NCI-H69 (cell line): ENCODE measurements at regions not wholly inside any gene's neighbourhood (a gene's known extent, or its start where the extent isn't known, plus 50 kb on each side); places are given as distances from the start of the nearest gene placed in this dataset.

Experiments
- DNase-seq: peaks from one replicate; lab custom pipeline; 2025; lab: John Stamatoyannopoulos, UW

- no peak for DNase-seq
These were observed 98.7 kb upstream of the SLC4A4 start for GRCh38 chr4:71240094-71240493.

GRCh38 chr4:71241501-71242288, 97.1 kb upstream of the SLC4A4 start:
- DNase-seq: peak; percentile 2

- DNase-seq: no peak
These were observed 95.6 kb upstream of the SLC4A4 start for GRCh38 chr4:71243091-71243833.

- no peak for DNase-seq
These were observed 91.1 kb upstream of the SLC4A4 start for GRCh38 chr4:71247706-71248105.

GRCh38 chr4:71251261-71251660, 87.6 kb upstream of the SLC4A4 start:
- no peak for DNase-seq

GRCh38 chr4:71253545-71253944, 85.3 kb upstream of the SLC4A4 start:
- DNase-seq: no peak

GRCh38 chr4:71254451-71255012, 84.3 kb upstream of the SLC4A4 start:
- no peak for DNase-seq

GRCh38 chr4:71255976-71256375, 82.8 kb upstream of the SLC4A4 start:
- DNase-seq: no peak

- no peak for DNase-seq
These were observed 81.1 kb upstream of the SLC4A4 start for GRCh38 chr4:71257761-71258160.

GRCh38 chr4:71258323-71258722, 80.5 kb upstream of the SLC4A4 start:
- DNase-seq: no peak

- no peak for DNase-seq
These were observed 79.5 kb upstream of the SLC4A4 start for GRCh38 chr4:71259280-71259679.

GRCh38 chr4:71259911-71260331, 78.9 kb upstream of the SLC4A4 start:
- no peak for DNase-seq

GRCh38 chr4:71260544-71260943, 78.3 kb upstream of the SLC4A4 start:
- DNase-seq: no peak

- no peak for DNase-seq
These were observed 77.8 kb upstream of the SLC4A4 start for GRCh38 chr4:71261001-71261400.

GRCh38 chr4:71261633-71262121, 77.1 kb upstream of the SLC4A4 start:
- no peak for DNase-seq

- no peak for DNase-seq
These were observed 76.7 kb upstream of the SLC4A4 start for GRCh38 chr4:71262161-71262560.

GRCh38 chr4:71266090-71266794, 72.6 kb upstream of the SLC4A4 start:
- no peak for DNase-seq

GRCh38 chr4:71267244-71267643, 71.6 kb upstream of the SLC4A4 start:
- no peak for DNase-seq

- DNase-seq: no peak
These were observed 70.7 kb upstream of the SLC4A4 start for GRCh38 chr4:71268166-71268565.

GRCh38 chr4:71269233-71269632, 69.6 kb upstream of the SLC4A4 start:
- no peak for DNase-seq

- peak; percentile 0 for DNase-seq
These were observed 67.9 kb upstream of the SLC4A4 start for GRCh38 chr4:71270901-71271300.

GRCh38 chr4:71272976-71273375, 65.8 kb upstream of the SLC4A4 start:
- no peak for DNase-seq
